Stimulated activated CD8-positive, alpha-beta memory T cell treated with anti-CD3 and anti-CD28 coated beads, Interleukin-4, amount 100 ng/mL, for 24 hours (primary cell): ENCODE measurements at regions not wholly inside any gene's neighbourhood (a gene's known extent, or its start where the extent isn't known, plus 50 kb on each side); places are given as distances from the start of the nearest gene placed in this dataset.

Source experiments
- DNase-seq: peaks from one replicate; pipeline ENCODE4 v3.0.0-alpha.2; 2020; ENCODE audit warnings: low read depth

GRCh38 chr4:14564281-14564680 lies 438.0 kb upstream of the CPEB2 start:
- no peak for DNase-seq

- DNase-seq, result no peak
Observed at GRCh38 chr4:14566518-14566917, 435.8 kb upstream of the CPEB2 start.

GRCh38 chr4:14568351-14568750 lies 433.9 kb upstream of the CPEB2 start:
- DNase-seq, result no peak

- DNase-seq, result no peak
Observed at GRCh38 chr4:14575289-14575688, 427.0 kb upstream of the CPEB2 start.

GRCh38 chr4:14575919-14576318 lies 426.4 kb upstream of the CPEB2 start:
- DNase-seq, result no peak

GRCh38 chr4:14580061-14580460 lies 422.2 kb upstream of the CPEB2 start:
- no peak for DNase-seq

- no peak for DNase-seq
Observed at GRCh38 chr4:14581741-14582140, 420.5 kb upstream of the CPEB2 start.

- DNase-seq, result no peak
Observed at GRCh38 chr4:14582677-14583076, 419.6 kb upstream of the CPEB2 start.

- no peak for DNase-seq
Observed at GRCh38 chr4:14583331-14583730, 418.9 kb upstream of the CPEB2 start.

- no peak for DNase-seq
Observed at GRCh38 chr4:14583752-14584151, 418.5 kb upstream of the CPEB2 start.

- no peak for DNase-seq
Observed at GRCh38 chr4:14592950-14593349, 409.3 kb upstream of the CPEB2 start.

- no peak for DNase-seq
Observed at GRCh38 chr4:14596028-14596427, 406.3 kb upstream of the CPEB2 start.

GRCh38 chr4:14596437-14596836 lies 405.8 kb upstream of the CPEB2 start:
- no peak for DNase-seq

- no peak for DNase-seq
Observed at GRCh38 chr4:14596904-14597303, 405.4 kb upstream of the CPEB2 start.

GRCh38 chr4:14602206-14602605 lies 400.1 kb upstream of the CPEB2 start:
- no peak for DNase-seq

GRCh38 chr4:14607001-14607400 lies 395.3 kb upstream of the CPEB2 start:
- no peak for DNase-seq

- no peak for DNase-seq
Observed at GRCh38 chr4:14607578-14607977, 394.7 kb upstream of the CPEB2 start.

GRCh38 chr4:14608630-14609029 lies 393.7 kb upstream of the CPEB2 start:
- no peak for DNase-seq

GRCh38 chr4:14614840-14615239 lies 387.4 kb upstream of the CPEB2 start:
- no peak for DNase-seq

GRCh38 chr4:14615671-14616070 lies 386.6 kb upstream of the CPEB2 start:
- DNase-seq, result no peak

- no peak for DNase-seq
Observed at GRCh38 chr4:14620567-14621141, 381.6 kb upstream of the CPEB2 start.

GRCh38 chr4:14621731-14622463 lies 380.4 kb upstream of the CPEB2 start:
- no peak for DNase-seq

GRCh38 chr4:14627038-14627437 lies 375.2 kb upstream of the CPEB2 start:
- no peak for DNase-seq

- DNase-seq, result no peak
Observed at GRCh38 chr4:14631806-14632440, 370.4 kb upstream of the CPEB2 start.
